Upper lobe of left lung (tissue), 4 donors: ENCODE measurements at regions not wholly inside any gene's neighbourhood (a gene's known extent, or its start where the extent isn't known, plus 50 kb on each side); places are given as distances from the start of the nearest gene placed in this dataset.

Source experiments
- POLR2A ChIP-seq, 4 donors: fragments of 450-650 bp; IDR thresholded peaks; one replicate each; pipeline ENCODE4 v1.5.1; 2016 to 2017; ENCODE audit warnings: antibody characterized with exemption in 4 of 4, mild to moderate bottlenecking in 2 of 4
- POLR2AphosphoS5 ChIP-seq, 2 donors: sonication (generic); formaldehyde crosslinking; IDR thresholded peaks; one replicate each; pipeline ENCODE4 v1.5.1; 2017; ENCODE audit warnings: antibody characterized with exemption in 2 of 2
- TF ChIP-seq, protein P1 (sequence below), 6 experiments: fragments of 450-650 bp in 4 of 6; fragments of 200-600 bp in 2 of 6; sonication (generic) in 2 of 6; IDR thresholded peaks; one replicate each; pipeline ENCODE4 v1.5.1; 2016 to 2019; ENCODE audit warnings: antibody characterized with exemption in 6 of 6

DNA sequence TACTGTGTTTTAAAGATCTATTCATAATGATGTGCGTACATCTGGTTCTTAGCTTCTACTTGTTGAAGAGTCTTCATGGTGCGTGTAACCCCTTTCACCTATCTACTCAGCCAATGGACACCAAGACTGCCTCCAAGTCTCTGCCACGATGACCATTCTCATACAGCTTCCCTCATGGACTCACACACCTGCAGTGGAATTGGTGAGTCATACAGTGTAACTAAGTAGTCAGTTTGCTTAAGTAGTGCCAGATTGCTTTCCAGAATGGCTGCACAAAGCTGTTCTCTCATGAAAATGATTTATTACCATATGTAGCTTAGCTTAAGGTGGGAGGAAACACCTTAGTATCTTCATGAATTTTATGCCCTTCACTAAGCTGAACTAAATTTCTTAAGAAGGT, 112.3 kb downstream of the AKAP11 start:
- TF ChIP-seq, protein P1, sequence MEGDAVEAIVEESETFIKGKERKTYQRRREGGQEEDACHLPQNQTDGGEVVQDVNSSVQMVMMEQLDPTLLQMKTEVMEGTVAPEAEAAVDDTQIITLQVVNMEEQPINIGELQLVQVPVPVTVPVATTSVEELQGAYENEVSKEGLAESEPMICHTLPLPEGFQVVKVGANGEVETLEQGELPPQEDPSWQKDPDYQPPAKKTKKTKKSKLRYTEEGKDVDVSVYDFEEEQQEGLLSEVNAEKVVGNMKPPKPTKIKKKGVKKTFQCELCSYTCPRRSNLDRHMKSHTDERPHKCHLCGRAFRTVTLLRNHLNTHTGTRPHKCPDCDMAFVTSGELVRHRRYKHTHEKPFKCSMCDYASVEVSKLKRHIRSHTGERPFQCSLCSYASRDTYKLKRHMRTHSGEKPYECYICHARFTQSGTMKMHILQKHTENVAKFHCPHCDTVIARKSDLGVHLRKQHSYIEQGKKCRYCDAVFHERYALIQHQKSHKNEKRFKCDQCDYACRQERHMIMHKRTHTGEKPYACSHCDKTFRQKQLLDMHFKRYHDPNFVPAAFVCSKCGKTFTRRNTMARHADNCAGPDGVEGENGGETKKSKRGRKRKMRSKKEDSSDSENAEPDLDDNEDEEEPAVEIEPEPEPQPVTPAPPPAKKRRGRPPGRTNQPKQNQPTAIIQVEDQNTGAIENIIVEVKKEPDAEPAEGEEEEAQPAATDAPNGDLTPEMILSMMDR (IDR thresholded peaks at IDR 0.05), result no peak
- TF ChIP-seq POLR2AphosphoS5 (IDR thresholded peaks at IDR 0.05) (no peak), POLR2A (IDR thresholded peaks at IDR 0.05) (no peak)
